Osteoblast (primary cell): ENCODE measurements at regions not wholly inside any gene's neighbourhood (a gene's known extent, or its start where the extent isn't known, plus 50 kb on each side); places are given as distances from the start of the nearest gene placed in this dataset.

Source experiments
- DNase-seq: peaks from one replicate; pipeline ENCODE4 v3.0.0; 2011; ENCODE audit warnings: low spot score, mixed read lengths; ENCODE audit not compliant: insufficient read length; ENCODE audit errors: missing footprints
- H2AFZ ChIP-seq: 2 replicates; pipeline ENCODE4 v1.6.0; 2011; ENCODE audit warnings: mild to moderate bottlenecking, low read length
- H3K27ac ChIP-seq: 2 replicates; pipeline ENCODE4 v1.5.1; 2011; ENCODE audit warnings: mild to moderate bottlenecking, low read depth, low read length, moderate library complexity
- H3K27me3 ChIP-seq: 2 replicates; pipeline ENCODE4 v1.6.0; 2012; ENCODE audit warnings: mild to moderate bottlenecking, control low read depth, inconsistent platforms, low read length, moderate library complexity; ENCODE audit not compliant: insufficient read depth
- H3K36me3 ChIP-seq: 2 replicates; pipeline ENCODE4 v1.5.1; 2011; ENCODE audit warnings: mild to moderate bottlenecking, low read length, control low read depth, moderate library complexity; ENCODE audit not compliant: insufficient read depth
- H3K4me1 ChIP-seq: 2 replicates; pipeline ENCODE4 v1.5.1; 2011; ENCODE audit warnings: mild to moderate bottlenecking, low read length, control low read depth, moderate library complexity; ENCODE audit not compliant: insufficient read depth
- H3K4me2 ChIP-seq: 2 replicates; pipeline ENCODE4 v1.6.0; 2011; ENCODE audit warnings: mild to moderate bottlenecking, low read length; ENCODE audit not compliant: insufficient read depth
- H3K4me3 ChIP-seq: fragments of 200-600 bp; sonication (generic); 3 replicates; pipeline ENCODE4 v1.5.1; 2012; ENCODE audit warnings: mild to moderate bottlenecking, low read length, inconsistent platforms; ENCODE audit not compliant: insufficient read depth
- H3K79me2 ChIP-seq: 2 replicates; pipeline ENCODE4 v1.6.0; 2012; ENCODE audit warnings: mild to moderate bottlenecking, low read length, control low read depth, inconsistent platforms; ENCODE audit not compliant: insufficient read depth
- H3K9me3 ChIP-seq: 2 replicates; pipeline ENCODE4 v1.5.1; 2011; ENCODE audit warnings: low read depth, low read length, control low read depth
- H4K20me1 ChIP-seq: 2 replicates; pipeline ENCODE4 v1.6.0; 2012; ENCODE audit warnings: mild to moderate bottlenecking, low read length, control low read depth; ENCODE audit not compliant: insufficient read depth
- TF ChIP-seq, protein P1 (sequence below): IDR thresholded peaks from 2 replicates; pipeline ENCODE4 v1.5.1; 2011; ENCODE audit warnings: mild to moderate bottlenecking, low read depth, low read length, moderate library complexity; ENCODE audit errors: extremely low read depth

DNA sequence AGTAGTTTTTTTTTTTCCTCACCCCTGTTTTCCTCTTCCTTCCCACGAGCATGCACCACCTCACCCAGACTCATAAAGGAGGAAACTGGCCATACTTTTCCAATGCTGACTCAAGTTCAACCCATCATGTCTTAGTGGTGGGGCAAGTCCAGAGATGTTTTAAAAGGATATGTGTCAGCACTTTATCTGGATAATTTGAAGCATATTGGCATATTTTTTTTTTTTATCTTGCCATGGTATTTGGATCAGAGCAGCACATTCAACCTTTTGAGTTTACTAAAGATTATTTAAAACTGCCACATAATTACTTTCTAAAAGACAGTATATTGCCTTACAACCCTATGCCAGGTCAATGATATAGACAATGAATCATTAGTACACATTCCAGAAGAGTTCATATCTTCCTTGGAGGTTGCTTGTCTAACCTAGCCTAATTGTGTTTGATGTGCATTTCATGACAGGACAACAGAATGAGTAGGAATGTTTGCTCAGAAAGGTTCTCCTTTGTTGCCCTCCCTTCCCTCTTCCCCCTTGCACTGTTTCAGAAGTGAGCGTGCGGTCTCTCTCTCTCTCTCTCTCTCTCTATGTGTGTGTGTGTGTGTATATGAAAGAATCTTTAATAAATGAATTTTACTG is 950.7 kb upstream of the FAM98A start:
- no peak overlapping the region for H2AFZ ChIP-seq
- no peaks in the 10 kb centered on the region for H4K20me1 ChIP-seq
- TF ChIP-seq, protein P1, sequence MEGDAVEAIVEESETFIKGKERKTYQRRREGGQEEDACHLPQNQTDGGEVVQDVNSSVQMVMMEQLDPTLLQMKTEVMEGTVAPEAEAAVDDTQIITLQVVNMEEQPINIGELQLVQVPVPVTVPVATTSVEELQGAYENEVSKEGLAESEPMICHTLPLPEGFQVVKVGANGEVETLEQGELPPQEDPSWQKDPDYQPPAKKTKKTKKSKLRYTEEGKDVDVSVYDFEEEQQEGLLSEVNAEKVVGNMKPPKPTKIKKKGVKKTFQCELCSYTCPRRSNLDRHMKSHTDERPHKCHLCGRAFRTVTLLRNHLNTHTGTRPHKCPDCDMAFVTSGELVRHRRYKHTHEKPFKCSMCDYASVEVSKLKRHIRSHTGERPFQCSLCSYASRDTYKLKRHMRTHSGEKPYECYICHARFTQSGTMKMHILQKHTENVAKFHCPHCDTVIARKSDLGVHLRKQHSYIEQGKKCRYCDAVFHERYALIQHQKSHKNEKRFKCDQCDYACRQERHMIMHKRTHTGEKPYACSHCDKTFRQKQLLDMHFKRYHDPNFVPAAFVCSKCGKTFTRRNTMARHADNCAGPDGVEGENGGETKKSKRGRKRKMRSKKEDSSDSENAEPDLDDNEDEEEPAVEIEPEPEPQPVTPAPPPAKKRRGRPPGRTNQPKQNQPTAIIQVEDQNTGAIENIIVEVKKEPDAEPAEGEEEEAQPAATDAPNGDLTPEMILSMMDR: no peak
- no peaks in the 10 kb centered on the region for H3K4me1 ChIP-seq
- DNase-seq: no peak
- peaks cover 2% of the 10 kb centered on the region for H3K9me3 ChIP-seq
- H3K4me2 ChIP-seq: no peak overlapping the region
- H3K27ac ChIP-seq: no peak overlapping the region
- no peaks in the 10 kb centered on the region for H3K27me3 ChIP-seq
- no peaks in the 10 kb centered on the region for H3K79me2 ChIP-seq
- H3K4me3 ChIP-seq: no peak overlapping the region
- no peaks in the 10 kb centered on the region for H3K36me3 ChIP-seq

DNA sequence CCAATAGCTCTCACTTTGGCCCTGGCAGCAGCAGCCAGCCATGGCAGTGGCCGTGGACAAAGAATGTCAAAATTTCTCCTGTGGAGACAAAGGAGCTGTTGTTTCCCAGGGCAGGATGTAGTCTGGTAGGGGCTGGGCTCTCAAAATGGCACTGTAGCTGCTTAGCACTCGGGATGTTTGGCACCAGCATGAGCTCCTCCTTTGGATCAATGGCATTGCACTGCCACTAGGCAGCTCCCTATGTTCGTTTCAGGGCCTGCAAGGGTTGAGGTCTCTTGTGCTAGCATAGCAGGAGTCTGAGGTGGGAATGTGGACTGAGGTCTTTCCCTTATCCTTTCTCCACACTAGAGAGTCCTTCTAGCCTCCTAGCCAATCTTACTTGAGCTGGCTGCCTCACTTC is 948.8 kb upstream of the FAM98A start:
- Histone ChIP-seq H3K9me3 (peaks cover 2% of the 10 kb centered on the region), H3K36me3 (no peaks in the 10 kb centered on the region), H3K4me1 (no peaks in the 10 kb centered on the region), H3K27ac (no peak overlapping the region), H2AFZ (no peak overlapping the region), H3K27me3 (no peaks in the 10 kb centered on the region), H3K4me2 (no peak overlapping the region), H3K4me3 (no peak overlapping the region), H4K20me1 (no peaks in the 10 kb centered on the region), H3K79me2 (no peaks in the 10 kb centered on the region)
- peak; percentile 41 for DNase-seq
- TF ChIP-seq, protein P1: no peak

DNA sequence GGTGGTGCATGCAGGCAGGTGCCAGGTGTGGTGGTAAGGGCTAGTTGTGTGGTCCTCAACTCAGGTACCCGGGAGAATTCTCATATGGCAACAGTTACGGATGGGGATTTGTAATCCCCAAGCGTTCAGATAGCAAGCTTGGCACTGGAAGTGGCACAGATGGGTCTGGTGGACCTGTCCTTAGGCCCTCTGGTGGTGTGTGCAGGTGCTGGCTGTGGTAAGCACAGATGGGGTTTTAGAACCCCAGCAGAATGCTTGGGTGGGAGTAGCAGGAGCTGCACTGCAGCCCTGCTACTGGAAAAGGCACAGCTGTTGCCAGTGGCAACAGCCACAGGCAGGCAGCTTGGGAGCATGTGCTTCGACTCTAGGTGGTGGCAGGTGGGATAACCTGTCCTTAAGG is 948.2 kb upstream of the FAM98A start:
- Histone ChIP-seq H3K27me3 (no peaks in the 10 kb centered on the region), H3K4me2 (no peak overlapping the region), H4K20me1 (no peaks in the 10 kb centered on the region), H2AFZ (no peak overlapping the region), H3K36me3 (no peaks in the 10 kb centered on the region), H3K79me2 (no peaks in the 10 kb centered on the region), H3K4me3 (no peak overlapping the region), H3K27ac (no peak overlapping the region), H3K9me3 (peaks cover 2% of the 10 kb centered on the region), H3K4me1 (no peaks in the 10 kb centered on the region)
- no peak for DNase-seq
- TF ChIP-seq, protein P1: no peak

DNA sequence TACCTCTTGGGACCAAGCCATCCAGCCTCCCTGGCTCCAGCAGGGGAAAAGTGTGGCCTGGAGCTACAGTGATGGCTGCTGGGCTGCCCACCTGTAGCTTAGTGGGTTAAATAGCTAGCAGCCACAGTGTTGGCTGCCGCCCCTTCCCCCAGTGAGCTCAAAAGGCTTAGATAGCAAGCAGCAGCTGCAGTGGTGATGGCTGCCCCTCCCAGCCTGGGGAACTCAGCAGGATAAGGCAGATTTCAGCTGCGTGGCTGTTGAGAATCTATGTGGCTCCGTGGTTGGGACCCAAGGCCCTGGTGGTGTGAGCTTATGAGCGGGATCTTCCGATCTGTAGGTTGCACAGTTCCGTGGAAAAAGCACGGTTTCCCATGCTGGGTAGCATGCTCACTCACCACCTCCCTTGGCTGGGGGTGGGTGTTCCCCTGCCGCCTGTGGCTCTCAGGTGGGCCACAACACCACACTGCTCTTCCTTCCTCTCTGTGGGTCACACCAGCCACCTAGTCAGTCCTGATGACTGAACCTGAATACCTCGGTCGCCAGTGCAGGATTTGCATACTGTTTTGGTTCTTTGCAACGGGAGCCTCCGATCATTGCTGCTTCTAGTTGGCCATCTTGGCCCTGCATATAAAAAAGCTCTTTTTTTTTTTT is 946.5 kb upstream of the FAM98A start:
- no peak overlapping the region for H3K27ac ChIP-seq
- H3K4me2 ChIP-seq: no peak overlapping the region
- no peaks in the 10 kb centered on the region for H3K36me3 ChIP-seq
- no peak for DNase-seq
- H3K79me2 ChIP-seq: no peaks in the 10 kb centered on the region
- H4K20me1 ChIP-seq: no peaks in the 10 kb centered on the region
- no peak overlapping the region for H3K4me3 ChIP-seq
- peaks cover 2% of the 10 kb centered on the region for H3K9me3 ChIP-seq
- H3K27me3 ChIP-seq: no peaks in the 10 kb centered on the region
- TF ChIP-seq, protein P1: no peak
- H2AFZ ChIP-seq: no peak overlapping the region
- no peaks in the 10 kb centered on the region for H3K4me1 ChIP-seq
